ENCODE measurements at regions not wholly inside any gene's neighbourhood (a gene's known extent, or its start where the extent isn't known, plus 50 kb on each side); places are given as distances from the start of the nearest gene placed in this dataset.

DNA sequence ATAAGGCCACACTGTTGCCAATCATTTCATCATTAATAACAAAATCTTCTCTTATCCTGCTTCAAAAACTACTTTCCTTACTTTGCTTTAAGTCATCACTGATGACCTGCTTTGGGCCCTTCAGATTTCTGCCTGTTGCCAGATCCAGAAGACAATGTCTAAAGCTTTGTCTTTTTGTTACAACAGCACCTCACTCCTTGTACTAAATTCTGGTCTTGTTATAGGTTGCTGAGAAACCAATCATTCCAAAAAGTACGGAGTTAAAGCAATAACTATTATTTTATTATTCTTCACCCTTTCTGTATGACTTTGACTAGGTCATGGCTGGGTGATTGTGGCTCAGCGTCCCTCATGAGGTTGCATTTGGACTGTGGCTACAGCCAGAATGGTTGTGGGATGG lies 633.5 kb downstream of the PTPRU start:
- Histone ChIP-seq H3K4me3 (no peak overlapping the region), H3K4me1 (no peaks in the 10 kb centered on the region), H3K36me3 (no peaks in the 10 kb centered on the region), H3K9me3 (no peaks in the 10 kb centered on the region), H3K27ac (no peak overlapping the region), H3K27me3 (peaks cover 53% of the 10 kb centered on the region)
- no peak for ATAC-seq
- TF ChIP-seq POLR2AphosphoS5 (IDR thresholded peaks at IDR 0.05) (no peak), POLR2A (IDR thresholded peaks at IDR 0.05) (no peak), EP300 (IDR thresholded peaks at IDR 0.05) (no peak)
- TF ChIP-seq, protein P1, sequence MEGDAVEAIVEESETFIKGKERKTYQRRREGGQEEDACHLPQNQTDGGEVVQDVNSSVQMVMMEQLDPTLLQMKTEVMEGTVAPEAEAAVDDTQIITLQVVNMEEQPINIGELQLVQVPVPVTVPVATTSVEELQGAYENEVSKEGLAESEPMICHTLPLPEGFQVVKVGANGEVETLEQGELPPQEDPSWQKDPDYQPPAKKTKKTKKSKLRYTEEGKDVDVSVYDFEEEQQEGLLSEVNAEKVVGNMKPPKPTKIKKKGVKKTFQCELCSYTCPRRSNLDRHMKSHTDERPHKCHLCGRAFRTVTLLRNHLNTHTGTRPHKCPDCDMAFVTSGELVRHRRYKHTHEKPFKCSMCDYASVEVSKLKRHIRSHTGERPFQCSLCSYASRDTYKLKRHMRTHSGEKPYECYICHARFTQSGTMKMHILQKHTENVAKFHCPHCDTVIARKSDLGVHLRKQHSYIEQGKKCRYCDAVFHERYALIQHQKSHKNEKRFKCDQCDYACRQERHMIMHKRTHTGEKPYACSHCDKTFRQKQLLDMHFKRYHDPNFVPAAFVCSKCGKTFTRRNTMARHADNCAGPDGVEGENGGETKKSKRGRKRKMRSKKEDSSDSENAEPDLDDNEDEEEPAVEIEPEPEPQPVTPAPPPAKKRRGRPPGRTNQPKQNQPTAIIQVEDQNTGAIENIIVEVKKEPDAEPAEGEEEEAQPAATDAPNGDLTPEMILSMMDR (IDR thresholded peaks at IDR 0.05): no peak
- WGBS, 2 donors (ENCODE audit: low coverage in 1 of 2): 48 to 93% methylated on average over 2 of the region's 2 CpGs

DNA sequence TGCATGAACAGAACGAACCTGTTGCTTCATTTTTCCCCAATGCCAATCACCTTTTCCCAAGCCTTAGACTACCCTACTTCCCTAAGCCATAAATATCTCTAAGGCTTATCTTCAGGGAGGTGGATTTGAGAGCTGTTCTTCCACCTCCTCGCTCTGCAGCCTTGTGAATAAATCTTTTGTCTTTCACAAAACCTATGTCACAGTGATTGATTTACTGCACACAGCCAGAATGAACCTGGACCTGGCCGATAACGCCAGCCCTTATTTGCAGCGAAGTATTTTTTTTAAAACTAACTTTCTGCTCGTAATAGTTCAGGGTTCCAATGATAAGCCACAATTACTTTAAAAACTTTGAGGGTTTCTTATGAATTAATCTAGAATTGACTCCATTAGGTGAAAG lies 632.6 kb downstream of the PTPRU start:
- Histone ChIP-seq H3K27me3 (peaks cover 53% of the 10 kb centered on the region), H3K27ac (no peak overlapping the region)
- no peak for ATAC-seq

DNA sequence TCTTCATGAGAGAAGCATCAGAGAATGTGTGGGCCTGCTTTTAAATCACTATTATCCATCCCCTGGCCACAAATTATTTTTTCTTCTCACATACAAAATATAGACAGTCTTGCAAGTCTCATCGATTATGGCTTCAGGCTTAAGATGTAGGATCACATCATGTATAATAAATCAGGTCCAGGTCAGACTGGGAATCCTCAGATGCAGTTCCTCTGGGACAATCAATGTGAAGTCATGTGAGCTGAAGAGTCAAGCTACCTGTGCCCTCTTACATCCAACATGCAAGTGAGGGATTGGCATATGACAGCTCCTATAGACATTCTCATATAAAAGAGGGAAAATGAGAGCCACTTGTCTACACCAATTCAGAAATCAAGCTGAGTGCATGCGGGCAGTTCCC lies 631.8 kb downstream of the PTPRU start:
- no peak for ATAC-seq
- whole genome bisulfite sequencing, 2 donors (ENCODE audit: low coverage in 1 of 2): 65 to 100% methylated on average over 1 to 2 of the region's 2 CpGs
- Histone ChIP-seq H3K27ac (no peak overlapping the region), H3K4me1 (no peaks in the 10 kb centered on the region), H3K9me3 (no peaks in the 10 kb centered on the region), H3K4me3 (no peak overlapping the region), H3K27me3 (peaks cover 53% of the 10 kb centered on the region), H3K36me3 (no peaks in the 10 kb centered on the region)
- no peak for TF ChIP-seq POLR2A (IDR thresholded peaks at IDR 0.05)
- no peak for TF ChIP-seq EP300 (IDR thresholded peaks at IDR 0.05)
- TF ChIP-seq POLR2AphosphoS5 (IDR thresholded peaks at IDR 0.05): no peak
- TF ChIP-seq, protein P1 (IDR thresholded peaks at IDR 0.05): no peak

More for the DNA sequence above, 632.6 kb downstream of the PTPRU start:
- WGBS, 2 donors (ENCODE audit: low coverage in 1 of 2): 26 to 51% methylated on average over 6 of the region's 6 CpGs
- H3K9me3 ChIP-seq: no peaks in the 10 kb centered on the region
- TF ChIP-seq, protein P1 (IDR thresholded peaks at IDR 0.05): no peak
- no peak for TF ChIP-seq POLR2A (IDR thresholded peaks at IDR 0.05)
- TF ChIP-seq EP300 (IDR thresholded peaks at IDR 0.05): no peak
- TF ChIP-seq POLR2AphosphoS5 (IDR thresholded peaks at IDR 0.05): no peak
- no peaks in the 10 kb centered on the region for H3K36me3 ChIP-seq
- no peak overlapping the region for H3K4me3 ChIP-seq
- no peaks in the 10 kb centered on the region for H3K4me1 ChIP-seq

DNA sequence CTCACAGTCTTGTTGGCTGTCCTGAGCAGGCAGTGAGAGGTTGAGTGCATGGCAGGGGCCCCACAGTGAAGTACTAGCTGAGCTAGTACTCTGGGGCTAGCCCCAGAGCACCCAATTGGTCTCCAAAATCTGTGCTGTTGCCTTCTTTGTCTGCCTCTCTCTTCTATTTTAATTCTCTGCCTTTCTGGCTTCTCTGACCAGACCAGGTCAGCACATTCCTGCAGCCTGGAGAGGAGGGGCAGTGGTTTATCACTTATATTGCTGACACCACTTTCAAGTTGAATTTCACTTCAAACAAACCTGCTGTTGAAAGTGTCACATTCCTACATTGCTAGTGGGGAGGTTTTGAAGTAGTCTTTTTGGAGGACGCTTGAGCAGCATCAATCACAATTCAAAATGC lies 628.7 kb downstream of the PTPRU start:
- H3K9me3 ChIP-seq: peaks cover 0 to 16% (median 0%) of the 10 kb centered on the region in 3 donors
- no peaks in the 10 kb centered on the region for H3K4me1 ChIP-seq
- no peak overlapping the region for H3K27ac ChIP-seq
- 50% methylated on average over 1 of the region's 1 CpG; no CpG with 5 or more reads in 1 of the 2 donors for WGBS, 2 donors (ENCODE audit: low coverage in 1 of 2)
- H3K27me3 ChIP-seq: peaks cover 50% of the 10 kb centered on the region
- TF ChIP-seq POLR2A (IDR thresholded peaks at IDR 0.05) (no peak), EP300 (IDR thresholded peaks at IDR 0.05) (no peak), POLR2AphosphoS5 (IDR thresholded peaks at IDR 0.05) (no peak)
- TF ChIP-seq, protein P1 (IDR thresholded peaks at IDR 0.05): no peak
- no peak for ATAC-seq
- H3K36me3 ChIP-seq: no peaks in the 10 kb centered on the region
- H3K4me3 ChIP-seq: no peak overlapping the region

DNA sequence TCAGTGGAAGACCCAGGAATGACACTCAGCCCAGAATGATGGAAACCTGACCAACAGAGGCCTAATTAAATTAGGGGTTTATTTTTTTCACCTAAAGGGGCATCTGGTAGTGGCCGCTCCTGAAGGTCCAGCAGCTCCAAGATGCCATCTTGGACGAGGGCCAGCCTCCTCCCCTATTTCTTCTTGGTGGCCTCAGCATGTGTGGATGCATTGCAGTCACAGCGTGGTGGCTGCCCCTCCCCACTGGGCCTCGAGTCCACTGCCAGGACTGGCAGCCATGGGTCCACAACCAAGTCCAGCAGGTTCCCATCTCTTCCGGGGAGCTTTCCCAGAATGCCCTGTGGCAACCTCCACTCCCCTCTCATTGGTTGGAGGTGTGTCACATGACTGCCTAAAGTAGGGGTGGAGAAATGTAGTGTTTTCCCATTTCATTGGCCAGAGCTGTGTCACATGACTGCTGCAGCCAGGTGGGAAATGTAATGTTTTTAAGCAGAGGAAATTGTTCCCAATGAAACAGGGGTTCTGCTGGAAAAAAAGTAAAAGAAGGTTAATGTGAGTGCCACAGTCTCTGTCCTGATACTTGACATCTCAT lies 628.2 kb downstream of the PTPRU start:
- H3K4me1 ChIP-seq: no peaks in the 10 kb centered on the region
- TF ChIP-seq EP300 (IDR thresholded peaks at IDR 0.05): no peak
- no peak for TF ChIP-seq POLR2A (IDR thresholded peaks at IDR 0.05)
- TF ChIP-seq POLR2AphosphoS5 (IDR thresholded peaks at IDR 0.05): no peak
- TF ChIP-seq, protein P1 (IDR thresholded peaks at IDR 0.05): no peak
- no peak overlapping the region for H3K27ac ChIP-seq
- no peak overlapping the region for H3K4me3 ChIP-seq
- H3K9me3 ChIP-seq: peaks cover 0 to 16% (median 0%) of the 10 kb centered on the region in 3 donors
- no peaks in the 10 kb centered on the region for H3K36me3 ChIP-seq
- peaks cover 49% of the 10 kb centered on the region for H3K27me3 ChIP-seq
- ATAC-seq: no peak
- 79% methylated on average over 2 of the region's 5 CpGs; no CpG with 5 or more reads in 1 of the 2 donors for WGBS, 2 donors (ENCODE audit: low coverage in 1 of 2)
